Kasumi-1 (cell line): ENCODE measurements at regions not wholly inside any gene's neighbourhood (a gene's known extent, or its start where the extent isn't known, plus 50 kb on each side); places are given as distances from the start of the nearest gene placed in this dataset.

Experiments
- DNase-seq, 2 experiments: peaks; one replicate each; lab custom pipeline; 2025; lab: John Stamatoyannopoulos, UW

- DNase-seq: no peak
These were observed 90.7 kb upstream of the KLHL29 start for GRCh38 chr2:23294238-23294637.

DNA sequence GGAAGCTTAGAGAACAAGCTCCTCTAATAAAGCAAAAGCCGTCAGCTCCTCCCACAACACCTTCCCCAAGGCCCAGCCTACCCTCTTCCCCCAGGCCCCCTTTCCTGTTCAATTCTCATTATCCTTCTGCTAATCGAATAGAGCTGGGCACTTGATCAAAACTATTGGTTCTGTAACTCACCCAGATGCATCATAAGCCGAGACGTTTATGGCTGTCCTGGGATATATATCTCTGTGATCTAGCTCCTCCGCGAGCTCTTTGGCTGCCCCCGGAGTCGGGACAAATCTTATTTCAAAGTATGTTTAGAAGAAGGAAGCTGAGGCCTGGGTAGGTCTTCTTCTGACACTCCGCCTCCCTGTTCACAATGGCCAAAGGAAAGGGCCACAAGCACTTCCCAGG is 88.3 kb upstream of the KLHL29 start:
- no peak for DNase-seq

- DNase-seq: no peak
These were observed 87.9 kb upstream of the KLHL29 start for GRCh38 chr2:23297112-23297511.

- no peak for DNase-seq
These were observed 86.4 kb upstream of the KLHL29 start for GRCh38 chr2:23298551-23298950.

DNA sequence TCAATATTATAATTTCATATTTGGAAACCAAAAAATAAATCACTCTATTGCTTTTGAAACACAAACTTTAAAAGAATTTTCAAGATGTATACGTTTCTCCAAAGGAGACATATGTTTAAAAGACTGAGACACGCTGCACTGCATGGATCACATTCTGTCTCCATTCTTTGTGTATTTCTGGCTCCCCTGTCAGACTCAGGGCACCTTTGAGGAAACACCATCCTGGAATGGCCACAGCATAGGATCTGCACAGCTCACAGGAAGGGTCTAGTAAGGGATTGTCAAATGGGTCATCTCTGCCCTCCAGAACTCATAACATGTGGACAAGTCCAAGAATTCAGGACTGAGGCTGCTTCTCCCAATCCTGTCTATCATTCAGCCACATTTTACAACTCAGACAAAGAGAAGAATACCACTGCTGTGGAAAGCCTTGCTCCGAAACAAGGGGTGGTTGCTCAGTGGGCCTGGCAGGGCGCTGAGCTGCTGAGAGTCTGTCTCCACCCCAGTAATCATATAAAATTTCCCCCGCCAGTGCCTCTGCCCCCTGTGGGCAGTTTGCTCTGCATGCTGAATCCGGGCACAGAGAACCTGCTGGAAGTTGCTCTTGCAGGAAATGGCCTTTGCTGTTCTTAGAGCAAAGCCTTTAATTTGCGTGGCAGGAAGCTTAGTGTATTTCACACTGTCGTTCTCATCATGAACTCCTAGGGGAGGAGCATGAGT is 85.3 kb upstream of the KLHL29 start:
- no peak for DNase-seq

DNA sequence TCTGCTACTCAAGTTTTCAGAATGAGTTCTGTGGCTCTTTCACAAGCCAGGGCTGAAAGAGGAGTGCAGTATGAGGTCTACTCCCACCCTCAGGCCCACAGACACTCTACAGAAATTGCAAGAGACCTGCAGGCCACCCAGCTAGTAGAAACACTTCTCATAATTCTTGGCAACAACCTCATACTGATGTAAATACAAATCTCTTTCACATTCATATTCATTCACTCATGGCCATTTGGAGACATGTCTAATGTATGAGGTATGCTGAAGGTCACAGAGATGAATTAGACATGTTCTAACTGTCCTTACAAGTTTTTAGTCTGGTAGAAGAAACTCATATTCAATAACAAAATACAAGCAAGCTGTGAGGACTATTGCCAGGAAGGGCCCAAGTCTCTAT is 83.8 kb upstream of the KLHL29 start:
- no peak for DNase-seq

DNA sequence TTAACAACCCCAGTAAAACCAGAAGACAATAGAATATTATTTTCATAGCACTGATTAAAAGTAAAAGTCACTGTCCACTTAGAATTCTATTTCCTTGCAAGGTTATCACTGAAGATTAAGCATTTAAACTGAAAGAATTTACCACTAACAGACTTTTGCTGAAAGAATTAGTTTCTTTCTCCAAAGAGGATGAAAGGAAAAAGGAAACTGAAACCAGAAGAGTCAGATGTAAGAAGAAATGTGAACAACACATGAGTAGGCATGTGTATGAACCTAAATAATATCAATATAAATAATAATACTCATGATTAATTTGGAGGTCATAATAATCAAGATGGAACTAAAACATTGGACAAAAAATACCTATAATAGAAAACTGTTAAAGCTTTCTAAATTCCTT is 82.4 kb upstream of the KLHL29 start:
- DNase-seq: no peak

GRCh38 chr2:23306401-23306800 is 78.6 kb upstream of the KLHL29 start:
- no peak for DNase-seq

- no peak for DNase-seq
These were observed 73.8 kb upstream of the KLHL29 start for GRCh38 chr2:23311186-23311585.

DNA sequence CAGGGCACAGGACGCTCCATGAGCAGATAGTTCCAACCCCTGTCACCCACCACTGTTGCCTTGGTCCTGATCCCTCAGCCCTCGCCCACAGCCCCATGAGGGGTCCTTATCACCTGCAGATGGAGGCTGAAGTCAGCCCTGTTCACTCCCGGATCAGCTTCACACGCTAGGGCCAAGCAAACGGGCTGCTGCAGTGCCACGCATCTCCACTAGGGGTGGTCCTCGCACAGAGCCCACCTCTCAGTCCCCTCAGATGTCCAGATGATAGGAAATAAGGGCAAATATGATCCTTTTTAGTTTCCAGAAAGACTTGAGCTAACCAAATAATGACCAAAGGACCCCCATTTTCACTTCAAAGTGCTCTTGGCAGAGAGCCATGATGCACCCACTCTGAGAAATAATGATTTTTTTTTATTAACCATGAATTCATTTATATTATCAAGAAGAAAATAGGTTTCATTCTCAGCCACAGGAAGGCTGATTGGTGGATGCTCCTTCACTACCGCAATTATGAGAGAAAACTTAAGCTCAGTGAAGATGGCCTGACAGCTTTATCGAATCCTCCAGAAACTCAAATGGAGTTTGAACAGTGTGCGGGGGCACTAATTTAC is 71.9 kb upstream of the KLHL29 start:
- no peak for DNase-seq

DNA sequence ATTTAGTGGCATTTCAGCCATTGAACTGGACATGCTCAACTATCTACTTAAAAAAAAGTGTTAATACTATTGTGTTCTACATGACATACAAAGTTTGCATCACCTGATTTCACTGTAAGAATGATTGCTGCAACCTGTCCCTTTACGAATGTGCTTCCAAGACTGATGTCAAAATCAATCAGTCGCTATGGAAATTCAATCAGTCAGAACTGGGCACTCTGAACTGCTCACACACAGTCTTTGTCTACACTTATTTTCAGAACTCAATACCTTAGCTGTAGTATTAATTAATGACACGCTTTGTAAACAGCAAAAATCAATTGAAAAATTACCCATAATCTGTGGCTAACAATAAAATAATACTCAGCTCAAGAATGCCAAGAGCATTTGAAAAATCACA is 70.3 kb upstream of the KLHL29 start:
- DNase-seq: no peak

DNA sequence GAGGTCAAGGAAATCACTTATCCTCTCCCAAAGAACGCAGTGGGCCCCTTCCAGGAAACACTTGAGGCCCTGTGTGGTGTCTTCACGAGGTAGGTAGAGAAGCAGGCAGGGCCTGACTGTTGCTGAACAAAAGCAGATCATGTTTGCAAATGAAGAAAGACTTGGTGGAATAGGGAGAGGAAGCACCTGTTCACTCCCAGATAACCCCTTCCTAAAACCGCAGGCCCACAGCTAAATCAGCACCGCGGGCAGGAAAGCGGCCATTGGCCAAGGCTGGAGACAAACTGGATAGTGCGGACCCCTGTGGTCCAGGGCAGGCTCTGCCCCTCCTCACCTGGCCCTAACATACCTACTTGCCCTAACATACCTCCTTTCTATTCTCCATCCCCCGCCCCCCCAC is 64.9 kb upstream of the KLHL29 start:
- DNase-seq: no peak

DNA sequence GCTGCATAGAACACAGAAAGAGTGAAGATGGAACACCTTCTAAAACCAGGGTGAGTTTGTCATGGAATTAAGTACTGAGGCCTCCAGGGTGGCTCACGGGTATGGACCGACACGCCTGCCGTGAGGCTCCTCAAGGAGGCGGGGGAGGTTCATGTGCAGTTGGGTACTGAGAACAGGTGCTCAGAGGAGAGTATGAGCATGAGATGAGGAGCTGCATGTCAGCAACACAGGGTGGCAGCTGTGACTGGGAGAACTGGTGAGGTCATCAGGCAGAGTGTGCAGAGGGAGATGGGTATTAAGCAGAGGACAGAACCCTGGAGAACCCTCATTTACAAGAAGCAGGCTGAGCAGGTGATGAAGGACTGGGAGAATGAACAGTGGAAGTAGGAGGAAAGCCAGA is 63.2 kb upstream of the KLHL29 start:
- no peak for DNase-seq

DNA sequence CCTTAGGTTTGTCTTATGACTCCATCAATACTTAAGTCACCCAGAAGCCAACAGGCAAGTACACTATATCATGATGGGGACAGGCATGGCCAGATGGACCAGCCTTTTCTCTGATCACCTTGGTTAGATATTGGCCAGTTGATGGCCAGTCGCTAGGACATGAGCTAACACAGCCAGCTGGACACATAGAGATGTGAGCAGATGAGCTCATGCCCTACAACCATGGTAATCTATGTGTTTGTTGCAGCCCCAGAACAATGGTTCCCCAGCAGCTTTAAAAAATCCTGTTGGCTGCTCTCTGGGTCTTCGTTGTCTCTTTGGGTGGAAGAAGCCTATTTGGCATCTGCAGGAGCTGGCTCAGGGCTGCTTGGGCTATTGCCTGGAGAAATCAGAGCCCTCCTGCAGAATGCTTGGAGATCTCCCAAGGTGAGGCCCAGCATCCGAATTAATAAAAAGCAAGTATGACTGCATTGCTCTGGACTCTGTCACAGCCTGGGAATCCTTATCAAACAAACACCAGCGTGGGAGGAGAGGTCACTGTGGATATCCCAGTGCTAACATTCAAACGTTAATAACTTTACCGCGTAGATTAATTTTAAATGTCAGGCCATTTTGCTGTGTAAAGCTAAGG is 62.3 kb upstream of the KLHL29 start:
- DNase-seq: no peak

- DNase-seq: no peak
These were observed 61.6 kb upstream of the KLHL29 start for GRCh38 chr2:23323198-23323916.

DNA sequence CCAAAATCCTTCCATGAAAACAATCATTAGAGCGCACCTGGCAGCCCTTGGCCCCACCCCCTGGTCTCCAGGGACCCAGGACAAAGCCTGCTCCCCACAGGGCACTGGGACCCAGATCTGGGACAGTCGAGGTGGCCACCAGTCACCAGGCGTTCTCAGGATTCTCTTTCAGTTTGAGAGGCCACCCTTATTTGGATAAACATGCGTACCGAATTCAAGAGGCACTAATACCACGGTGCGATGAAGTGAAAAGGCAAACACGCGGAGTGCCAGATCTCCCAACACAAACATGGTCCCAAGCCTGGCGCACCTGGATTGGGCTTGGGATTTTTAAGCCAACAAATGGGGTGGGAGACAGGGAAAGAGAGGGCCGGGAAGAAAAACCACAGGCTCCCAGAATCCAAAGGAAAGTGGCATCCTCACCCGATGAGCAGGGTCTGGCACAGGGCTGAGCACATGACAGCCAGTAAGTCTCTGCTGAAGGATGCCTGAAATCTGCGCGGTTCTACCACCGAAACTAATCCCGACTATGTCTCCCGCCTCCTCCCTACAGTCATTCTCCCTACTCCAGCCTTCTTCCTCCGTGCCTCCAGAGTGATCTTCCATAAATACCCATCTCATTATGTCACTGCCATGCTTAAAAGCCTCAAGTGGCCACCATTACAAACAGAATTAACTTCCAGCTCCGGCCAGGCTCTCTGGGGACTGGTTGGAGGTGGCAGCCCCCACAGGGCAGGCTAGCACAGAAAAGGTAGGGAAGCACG is 60.9 kb upstream of the KLHL29 start:
- no peak for DNase-seq

DNA sequence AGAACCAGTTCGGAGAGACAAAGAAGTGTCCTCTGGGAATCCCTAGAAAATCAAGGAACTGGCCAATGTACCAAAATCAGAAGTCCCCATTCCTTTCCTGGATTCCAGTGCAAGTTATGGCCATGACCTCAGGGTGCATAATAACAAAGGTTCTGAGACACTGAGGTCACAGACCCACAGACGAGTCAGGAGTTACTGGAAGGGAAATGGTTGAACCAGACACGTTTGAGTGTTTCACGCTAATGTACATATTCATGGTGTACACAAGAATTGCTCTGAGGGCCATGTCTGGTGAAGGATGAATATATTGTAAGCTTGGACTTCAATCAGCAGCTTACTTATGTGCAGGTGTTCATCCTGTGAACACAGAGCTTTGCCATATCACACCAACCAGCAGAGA is 58.6 kb upstream of the KLHL29 start:
- no peak for DNase-seq

DNA sequence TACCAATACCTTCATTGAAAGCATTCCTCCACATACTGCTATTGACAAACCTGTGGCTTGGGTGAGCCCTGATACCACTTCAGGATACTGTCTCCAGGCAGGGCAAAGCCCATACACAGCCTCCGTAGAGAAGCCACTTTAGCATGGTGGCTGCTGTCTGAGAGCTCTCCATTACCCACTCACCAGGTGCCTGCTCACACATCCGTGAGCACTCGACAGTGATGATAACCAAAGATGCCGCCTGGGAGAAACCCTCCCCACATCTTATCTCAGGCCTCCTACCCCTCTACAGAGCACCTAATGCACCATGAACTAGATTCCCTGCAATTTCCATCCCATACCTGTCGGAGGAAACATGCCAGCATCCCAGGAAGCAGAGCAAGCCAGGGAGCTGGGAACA is 57.6 kb upstream of the KLHL29 start:
- DNase-seq: no peak

- no peak for DNase-seq
These were observed 57.1 kb upstream of the KLHL29 start for GRCh38 chr2:23327887-23328286.

GRCh38 chr2:23330214-23330613 is 54.8 kb upstream of the KLHL29 start:
- DNase-seq: no peak
